Osteoblast (primary cell): ENCODE measurements at regions not wholly inside any gene's neighbourhood (a gene's known extent, or its start where the extent isn't known, plus 50 kb on each side); places are given as distances from the start of the nearest gene placed in this dataset.

Experiments used
- DNase-seq: peaks from one replicate; pipeline ENCODE4 v3.0.0; 2011; ENCODE audit warnings: low spot score, mixed read lengths; ENCODE audit not compliant: insufficient read length; ENCODE audit errors: missing footprints
- H2AFZ ChIP-seq: 2 replicates; pipeline ENCODE4 v1.6.0; 2011; ENCODE audit warnings: mild to moderate bottlenecking, low read length
- H3K27ac ChIP-seq: 2 replicates; pipeline ENCODE4 v1.5.1; 2011; ENCODE audit warnings: mild to moderate bottlenecking, low read depth, low read length, moderate library complexity
- H3K27me3 ChIP-seq: 2 replicates; pipeline ENCODE4 v1.6.0; 2012; ENCODE audit warnings: mild to moderate bottlenecking, control low read depth, inconsistent platforms, low read length, moderate library complexity; ENCODE audit not compliant: insufficient read depth
- H3K36me3 ChIP-seq: 2 replicates; pipeline ENCODE4 v1.5.1; 2011; ENCODE audit warnings: mild to moderate bottlenecking, low read length, control low read depth, moderate library complexity; ENCODE audit not compliant: insufficient read depth
- H3K4me1 ChIP-seq: 2 replicates; pipeline ENCODE4 v1.5.1; 2011; ENCODE audit warnings: mild to moderate bottlenecking, low read length, control low read depth, moderate library complexity; ENCODE audit not compliant: insufficient read depth
- H3K4me2 ChIP-seq: 2 replicates; pipeline ENCODE4 v1.6.0; 2011; ENCODE audit warnings: mild to moderate bottlenecking, low read length; ENCODE audit not compliant: insufficient read depth
- H3K4me3 ChIP-seq: fragments of 200-600 bp; sonication (generic); 3 replicates; pipeline ENCODE4 v1.5.1; 2012; ENCODE audit warnings: mild to moderate bottlenecking, low read length, inconsistent platforms; ENCODE audit not compliant: insufficient read depth
- H3K79me2 ChIP-seq: 2 replicates; pipeline ENCODE4 v1.6.0; 2012; ENCODE audit warnings: mild to moderate bottlenecking, low read length, control low read depth, inconsistent platforms; ENCODE audit not compliant: insufficient read depth
- H3K9me3 ChIP-seq: 2 replicates; pipeline ENCODE4 v1.5.1; 2011; ENCODE audit warnings: low read depth, low read length, control low read depth
- H4K20me1 ChIP-seq: 2 replicates; pipeline ENCODE4 v1.6.0; 2012; ENCODE audit warnings: mild to moderate bottlenecking, low read length, control low read depth; ENCODE audit not compliant: insufficient read depth
- CTCF ChIP-seq: IDR thresholded peaks from 2 replicates; pipeline ENCODE4 v1.5.1; 2011; ENCODE audit warnings: mild to moderate bottlenecking, low read depth, low read length, moderate library complexity; ENCODE audit errors: extremely low read depth

- no peaks in the 10 kb centered on the region for H3K79me2 ChIP-seq
- H3K9me3 ChIP-seq: peaks cover 5% of the 10 kb centered on the region
- no peaks in the 10 kb centered on the region for H3K27me3 ChIP-seq
- H3K36me3 ChIP-seq: no peaks in the 10 kb centered on the region
- no peak overlapping the region for H3K4me3 ChIP-seq
- no peak overlapping the region for H2AFZ ChIP-seq
- H3K4me1 ChIP-seq: no peaks in the 10 kb centered on the region
- no peak overlapping the region for H3K4me2 ChIP-seq
- no peaks in the 10 kb centered on the region for H4K20me1 ChIP-seq
- no peak for DNase-seq
- H3K27ac ChIP-seq: no peak overlapping the region
- TF ChIP-seq CTCF: no peak
Observed at GRCh38 chr6:68160348-68160747, 474.7 kb upstream of the ADGRB3 start.

DNA sequence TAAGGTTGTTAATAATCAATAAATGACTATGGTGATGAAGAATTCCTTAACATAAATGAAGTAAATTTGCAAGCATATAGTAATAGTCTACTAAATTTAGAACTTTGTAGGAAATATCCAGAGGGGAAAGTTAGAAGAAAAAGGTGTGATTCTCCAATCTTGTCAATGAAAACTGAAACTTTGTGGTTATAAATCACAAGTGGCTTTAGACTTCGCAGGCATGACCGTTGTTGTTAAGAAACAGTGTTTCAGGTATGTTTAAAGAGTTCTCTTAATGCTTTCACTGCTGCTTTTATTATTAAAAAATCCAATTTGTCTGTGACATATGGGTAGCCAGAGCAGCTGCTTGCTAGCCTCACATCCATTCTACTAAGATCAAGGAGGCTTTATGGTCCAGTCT, 475.6 kb upstream of the ADGRB3 start:
- no peak for TF ChIP-seq CTCF
- Histone ChIP-seq H4K20me1 (no peaks in the 10 kb centered on the region), H3K27ac (no peak overlapping the region), H3K27me3 (no peaks in the 10 kb centered on the region), H3K4me2 (no peak overlapping the region), H3K9me3 (peaks cover 5% of the 10 kb centered on the region), H3K4me3 (no peak overlapping the region), H3K36me3 (no peaks in the 10 kb centered on the region), H3K4me1 (no peaks in the 10 kb centered on the region), H2AFZ (no peak overlapping the region), H3K79me2 (no peaks in the 10 kb centered on the region)
- no peak for DNase-seq

- H4K20me1 ChIP-seq: no peaks in the 10 kb centered on the region
- TF ChIP-seq CTCF: no peak
Observed at GRCh38 chr6:68158256-68158655, 476.8 kb upstream of the ADGRB3 start.

DNA sequence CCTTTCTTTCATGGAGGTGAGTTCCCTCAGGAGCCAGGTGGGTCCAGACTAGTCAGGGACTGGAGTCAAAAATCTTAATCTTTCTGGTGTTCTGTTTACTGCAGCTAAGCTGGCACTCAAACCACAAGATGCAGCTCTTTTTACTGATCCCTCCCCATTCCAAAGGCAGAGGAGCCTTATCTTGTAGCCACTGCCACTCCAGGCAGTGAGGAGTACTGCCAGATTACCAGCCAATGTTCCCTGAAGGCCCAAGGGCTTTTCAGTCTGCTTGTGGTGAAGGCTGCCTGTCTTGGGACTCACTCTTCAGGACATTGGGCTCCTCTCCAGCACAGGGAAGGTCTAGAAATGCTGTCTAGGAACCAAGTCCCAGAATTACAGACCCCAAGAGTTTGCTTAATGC, 490.4 kb upstream of the ADGRB3 start:
- no peaks in the 10 kb centered on the region for H3K4me1 ChIP-seq

More at GRCh38 chr6:68158256-68158655, 476.8 kb upstream of the ADGRB3 start:
- no peaks in the 10 kb centered on the region for H3K79me2 ChIP-seq
- H2AFZ ChIP-seq: no peak overlapping the region
- no peak overlapping the region for H3K4me3 ChIP-seq
- H3K36me3 ChIP-seq: no peaks in the 10 kb centered on the region
- DNase-seq: no peak
- no peaks in the 10 kb centered on the region for H3K27me3 ChIP-seq
- H3K4me1 ChIP-seq: no peaks in the 10 kb centered on the region
- H3K9me3 ChIP-seq: peaks cover 5% of the 10 kb centered on the region
- no peak overlapping the region for H3K27ac ChIP-seq
- no peak overlapping the region for H3K4me2 ChIP-seq

More for the DNA sequence above, 490.4 kb upstream of the ADGRB3 start:
- TF ChIP-seq CTCF: no peak
- Histone ChIP-seq H4K20me1 (no peaks in the 10 kb centered on the region), H2AFZ (no peak overlapping the region), H3K4me3 (no peak overlapping the region), H3K36me3 (no peaks in the 10 kb centered on the region), H3K27ac (no peak overlapping the region), H3K79me2 (no peaks in the 10 kb centered on the region), H3K4me2 (no peak overlapping the region), H3K27me3 (no peaks in the 10 kb centered on the region), H3K9me3 (peaks cover 2% of the 10 kb centered on the region)
- peak; percentile 15 for DNase-seq
